ENCODE measurements at regions not wholly inside any gene's neighbourhood (a gene's known extent, or its start where the extent isn't known, plus 50 kb on each side); places are given as distances from the start of the nearest gene placed in this dataset.

DNA sequence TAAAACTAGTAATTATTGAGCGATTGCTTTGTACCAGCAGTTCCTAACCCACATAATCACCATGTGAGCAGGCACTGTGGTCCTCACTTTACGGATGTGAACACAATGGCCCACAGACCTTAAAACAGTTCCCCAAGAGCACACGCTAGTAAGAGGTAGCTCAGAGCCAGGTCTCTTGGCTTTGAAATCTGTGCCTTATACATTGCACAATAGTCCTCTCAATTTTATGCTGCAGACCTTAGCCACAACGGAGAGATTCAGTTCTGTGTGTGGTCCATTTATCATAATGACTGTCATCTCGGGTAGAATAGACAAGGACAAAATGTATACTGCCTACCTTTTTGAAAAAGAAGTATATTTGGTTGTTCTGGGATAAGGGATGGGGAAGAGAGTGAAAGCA, 289.0 kb upstream of the ANKRD55 start:
- ChIA-PET POLR2A (no interaction called here), CTCF (no interaction called here)
- TF ChIP-seq, protein P1, sequence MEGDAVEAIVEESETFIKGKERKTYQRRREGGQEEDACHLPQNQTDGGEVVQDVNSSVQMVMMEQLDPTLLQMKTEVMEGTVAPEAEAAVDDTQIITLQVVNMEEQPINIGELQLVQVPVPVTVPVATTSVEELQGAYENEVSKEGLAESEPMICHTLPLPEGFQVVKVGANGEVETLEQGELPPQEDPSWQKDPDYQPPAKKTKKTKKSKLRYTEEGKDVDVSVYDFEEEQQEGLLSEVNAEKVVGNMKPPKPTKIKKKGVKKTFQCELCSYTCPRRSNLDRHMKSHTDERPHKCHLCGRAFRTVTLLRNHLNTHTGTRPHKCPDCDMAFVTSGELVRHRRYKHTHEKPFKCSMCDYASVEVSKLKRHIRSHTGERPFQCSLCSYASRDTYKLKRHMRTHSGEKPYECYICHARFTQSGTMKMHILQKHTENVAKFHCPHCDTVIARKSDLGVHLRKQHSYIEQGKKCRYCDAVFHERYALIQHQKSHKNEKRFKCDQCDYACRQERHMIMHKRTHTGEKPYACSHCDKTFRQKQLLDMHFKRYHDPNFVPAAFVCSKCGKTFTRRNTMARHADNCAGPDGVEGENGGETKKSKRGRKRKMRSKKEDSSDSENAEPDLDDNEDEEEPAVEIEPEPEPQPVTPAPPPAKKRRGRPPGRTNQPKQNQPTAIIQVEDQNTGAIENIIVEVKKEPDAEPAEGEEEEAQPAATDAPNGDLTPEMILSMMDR (IDR thresholded peaks at IDR 0.05; ENCODE audit: control extremely low read depth, extremely low read depth, low read depth, missing control alignments): no peak
- no peak for DNase-seq (ENCODE audit: extremely low spot score)

- TF ChIP-seq, protein P1 (IDR thresholded peaks at IDR 0.05; ENCODE audit: control extremely low read depth, extremely low read depth, low read depth, missing control alignments): no peak
- ChIA-PET POLR2A (no interaction called here), CTCF (interaction anchor here (1.3 kb wide), 1 partner anchor 33 kb away, joined by 3 read pairs; no protein-coding TSS in a partner anchor)
- no peak for DNase-seq (ENCODE audit: extremely low spot score)
These were observed 288.0 kb upstream of the ANKRD55 start for GRCh38 chr5:56520986-56521730.

- CTCF ChIA-PET: interaction anchor here (1.3 to 2.2 kb wide), 2 partner anchors 14 kb away, joined by 3 to 7 read pairs; no protein-coding TSS in a partner anchor
- TF ChIP-seq, protein P1 (IDR thresholded peaks at IDR 0.05; ENCODE audit: control extremely low read depth, extremely low read depth, low read depth, missing control alignments): no peak
- no peak for DNase-seq (ENCODE audit: extremely low spot score)
- POLR2A ChIA-PET: no interaction called here
These were observed 285.7 kb upstream of the ANKRD55 start for GRCh38 chr5:56518820-56519219.

- ChIA-PET POLR2A (no interaction called here), CTCF (interaction anchor here (1.1 to 2.2 kb wide), 2 partner anchors 9 to 12 kb away, joined by 3 to 7 read pairs; no protein-coding TSS in a partner anchor)
- no peak for DNase-seq (ENCODE audit: extremely low spot score)
- TF ChIP-seq, protein P1 (IDR thresholded peaks at IDR 0.05; ENCODE audit: control extremely low read depth, extremely low read depth, low read depth, missing control alignments): no peak
These were observed 283.9 kb upstream of the ANKRD55 start for GRCh38 chr5:56517011-56517416.

GRCh38 chr5:56516441-56516840, 283.3 kb upstream of the ANKRD55 start:
- CTCF ChIA-PET: no interaction called here
- POLR2A ChIA-PET: no interaction called here
- TF ChIP-seq, protein P1 (IDR thresholded peaks at IDR 0.05; ENCODE audit: control extremely low read depth, extremely low read depth, low read depth, missing control alignments): no peak
- DNase-seq (ENCODE audit: extremely low spot score): no peak

DNA sequence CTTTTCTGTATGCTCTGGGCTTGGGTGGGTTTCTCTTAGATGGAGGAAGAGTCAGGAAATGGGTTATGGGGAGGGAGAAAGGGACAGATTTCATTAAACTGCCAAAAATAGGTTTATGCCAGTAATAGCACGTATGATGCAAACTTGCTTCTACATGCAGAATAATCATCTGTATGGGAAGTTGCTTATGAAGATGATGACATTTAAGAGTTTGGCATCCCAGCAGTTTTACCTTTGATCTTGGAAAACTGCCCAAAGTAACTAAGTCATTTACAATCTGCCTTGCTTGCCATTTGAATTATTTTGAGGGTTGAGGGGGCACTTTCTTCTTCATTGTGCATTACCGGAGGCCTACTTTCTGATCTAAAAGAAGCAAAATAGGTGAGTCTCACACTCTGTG, 282.9 kb upstream of the ANKRD55 start:
- no peak for DNase-seq (ENCODE audit: extremely low spot score)
- CTCF ChIA-PET: no interaction called here
- TF ChIP-seq, protein P1 (IDR thresholded peaks at IDR 0.05; ENCODE audit: control extremely low read depth, extremely low read depth, low read depth, missing control alignments): no peak
- POLR2A ChIA-PET: no interaction called here

Data from GM10248 (cell line).